IMR-90 (cell line): ENCODE measurements at regions not wholly inside any gene's neighbourhood (a gene's known extent, or its start where the extent isn't known, plus 50 kb on each side); places are given as distances from the start of the nearest gene placed in this dataset.

Source experiments
- ATAC-seq: fragments of 200-7000 bp; cut with Tn5 transposase; 2 replicates; pipeline ENCODE4 v1.9.1; 2020; ENCODE audit warnings: low read depth, mild to moderate bottlenecking, moderate library complexity
- BruUV-seq: library from RNA; stranded (reverse); fragments of 400-500 nt; replicated peaks from 2 replicates; lab custom pipeline; 2021; lab: Mats Ljungman, UMichigan
- CTCF ChIA-PET: fragments of 300-600 bp; formaldehyde crosslinking; extraction: SDS; loops from one replicate; lab custom pipeline; 2021; ENCODE audit warnings: antibody characterized with exemption; lab: Yijun Ruan, JAX
- POLR2A ChIA-PET: fragments of 300-600 bp; sonication (Branson Sonifier 250); formaldehyde crosslinking; loops from one replicate; lab custom pipeline; 2022; ENCODE audit warnings: antibody characterized with exemption; ENCODE audit not compliant: unreplicated experiment; lab: Charles Lee
- DNase-seq: peaks from one replicate; pipeline ENCODE4 v3.0.0; 2013
- H2AFZ ChIP-seq: replicated peaks from 2 replicates; pipeline ENCODE3; 2013; ENCODE audit warnings: low read length, mild to moderate bottlenecking; ENCODE audit not compliant: poor library complexity
- H2AK5ac ChIP-seq: 2 replicates; pipeline ENCODE4 v1.6.1; 2013; ENCODE audit warnings: low read depth, low read length, inconsistent platforms
- H2AK9ac ChIP-seq: replicated peaks from 2 replicates; pipeline ENCODE3; 2013; ENCODE audit warnings: mild to moderate bottlenecking, low read depth, low read length, moderate library complexity; ENCODE audit not compliant: poor library complexity
- H2BK120ac ChIP-seq: 2 replicates; pipeline ENCODE4 v1.6.1; 2013; ENCODE audit warnings: low read depth, low read length, inconsistent platforms
- H2BK15ac ChIP-seq: 3 replicates; pipeline ENCODE4 v1.6.1; 2013; ENCODE audit warnings: low read depth, low read length, inconsistent platforms
- H2BK20ac ChIP-seq: 2 replicates; pipeline ENCODE4 v1.6.1; 2013; ENCODE audit warnings: low read depth, mild to moderate bottlenecking, inconsistent platforms, low read length, moderate library complexity
- H2BK5ac ChIP-seq: 2 replicates; pipeline ENCODE4 v1.6.1; 2013; ENCODE audit warnings: mild to moderate bottlenecking, low read depth, low read length, inconsistent platforms; ENCODE audit not compliant: poor library complexity, severe bottlenecking
- H3K14ac ChIP-seq: replicated peaks from 2 replicates; pipeline ENCODE4 v1.6.1; 2013; ENCODE audit warnings: low read depth, low read length, inconsistent platforms
- H3K18ac ChIP-seq: 2 replicates; pipeline ENCODE4 v1.6.1; 2013; ENCODE audit warnings: low read depth, low read length, control low read depth
- H3K23ac ChIP-seq: 2 replicates; pipeline ENCODE4 v1.6.1; 2013; ENCODE audit warnings: low read depth, low read length, inconsistent platforms
- H3K27ac ChIP-seq: 2 replicates; pipeline ENCODE4 v1.5.1; 2013; ENCODE audit warnings: mild to moderate bottlenecking, control low read depth, low read length; ENCODE audit not compliant: insufficient read depth
- H3K27me3 ChIP-seq: 2 replicates; pipeline ENCODE4 v1.6.1; 2013; ENCODE audit warnings: low read length; ENCODE audit not compliant: control insufficient read depth, insufficient read depth
- H3K36me3 ChIP-seq: 2 replicates; pipeline ENCODE4 v1.6.1; 2013; ENCODE audit warnings: low read length, mixed read lengths; ENCODE audit not compliant: control insufficient read depth, insufficient read depth
- H3K4ac ChIP-seq: 2 replicates; pipeline ENCODE4 v1.6.1; 2013; ENCODE audit warnings: low read depth, low read length, inconsistent platforms
- H3K4me1 ChIP-seq: 2 replicates; pipeline ENCODE4 v1.6.1; 2013; ENCODE audit warnings: low read length, mixed read lengths; ENCODE audit not compliant: control insufficient read depth, insufficient read depth
- H3K4me2 ChIP-seq: 2 replicates; pipeline ENCODE4 v1.6.1; 2013; ENCODE audit warnings: low read depth, mild to moderate bottlenecking, control low read depth, low read length, moderate library complexity
- H3K4me3 ChIP-seq: 2 replicates; pipeline ENCODE4 v1.5.1; 2013; ENCODE audit warnings: low read depth, mild to moderate bottlenecking, control low read depth, low read length, moderate library complexity; ENCODE audit not compliant: insufficient read depth
- H3K56ac ChIP-seq: 2 replicates; pipeline ENCODE4 v1.6.1; 2013; ENCODE audit warnings: low read length, inconsistent platforms; ENCODE audit not compliant: insufficient read depth; ENCODE audit errors: extremely low read depth
- H3K79me1 ChIP-seq, 2 experiments: 2 replicates each; pipeline ENCODE4 v1.6.1; 2013; ENCODE audit warnings: low read length in 2 of 2, inconsistent platforms in 1 of 2, low read depth in 1 of 2
- H3K9ac ChIP-seq: 2 replicates; pipeline ENCODE4 v1.6.1; 2013; ENCODE audit warnings: low read depth, low read length, control low read depth
- H3K9me1 ChIP-seq: 2 replicates; pipeline ENCODE4 v1.6.1; 2013; ENCODE audit warnings: low read length, inconsistent platforms; ENCODE audit not compliant: insufficient read depth
- H3K9me3 ChIP-seq: 2 replicates; pipeline ENCODE4 v1.6.1; 2013; ENCODE audit warnings: low read length; ENCODE audit not compliant: control insufficient read depth, insufficient read depth
- H4K20me1 ChIP-seq: 2 replicates; pipeline ENCODE4 v1.6.1; 2013; ENCODE audit warnings: low read length, inconsistent platforms; ENCODE audit not compliant: insufficient read depth
- H4K5ac ChIP-seq: 2 replicates; pipeline ENCODE4 v1.6.1; 2013; ENCODE audit warnings: mild to moderate bottlenecking, low read depth, low read length, control low read depth
- H4K8ac ChIP-seq, 2 experiments: 2 replicates each; pipeline ENCODE4 v1.6.1; 2013; ENCODE audit warnings: low read depth in 2 of 2, low read length in 2 of 2, control low read depth in 1 of 2, inconsistent platforms in 1 of 2
- H4K91ac ChIP-seq: 2 replicates; pipeline ENCODE4 v1.6.1; 2013; ENCODE audit warnings: low read depth, low read length, inconsistent platforms; ENCODE audit not compliant: insufficient read depth
- BHLHE40 ChIP-seq: fragments of 150-350 bp; IDR thresholded peaks from 2 replicates; pipeline ENCODE4 v1.6.1; 2016; ENCODE audit warnings: mild to moderate bottlenecking, low read depth, low read length
- CEBPB ChIP-seq: IDR thresholded peaks from 2 replicates; pipeline ENCODE4 v1.6.1; 2012; ENCODE audit warnings: low read depth, low read length, improper control_type of control experiment
- CHD1 ChIP-seq: IDR thresholded peaks from 2 replicates; pipeline ENCODE4 v1.6.1; 2012; ENCODE audit warnings: low read depth, low read length, improper control_type of control experiment
- CTCF ChIP-seq: conservative IDR thresholded peaks from 2 replicates; pipeline ENCODE4 v1.5.1; 2012; ENCODE audit warnings: mild to moderate bottlenecking, low read depth, low read length, improper control_type of control experiment
- ELK1 ChIP-seq: fragments of 150-350 bp; IDR thresholded peaks from 2 replicates; pipeline ENCODE4 v1.6.1; 2016; ENCODE audit warnings: low read depth, mild to moderate bottlenecking, low read length, moderate library complexity, borderline replicate concordance
- FOS ChIP-seq: fragments of 150-350 bp; IDR thresholded peaks from 2 replicates; pipeline ENCODE4 v1.6.1; 2016; ENCODE audit warnings: low read depth, low read length
- MAFK ChIP-seq: IDR thresholded peaks from 2 replicates; pipeline ENCODE4 v1.6.1; 2012; ENCODE audit warnings: low read depth, low read length, improper control_type of control experiment
- MAZ ChIP-seq: IDR thresholded peaks from 2 replicates; pipeline ENCODE4 v1.6.1; 2012; ENCODE audit warnings: low read depth, mild to moderate bottlenecking, low read length, improper control_type of control experiment, moderate library complexity, borderline replicate concordance
- MXI1 ChIP-seq: IDR thresholded peaks from 2 replicates; pipeline ENCODE4 v1.6.1; 2012; ENCODE audit warnings: low read depth, mild to moderate bottlenecking, low read length, moderate library complexity, borderline replicate concordance
- NFE2L2 ChIP-seq: fragments of 150-350 bp; IDR thresholded peaks from 2 replicates; pipeline ENCODE4 v1.6.1; 2016; ENCODE audit warnings: low read depth, mild to moderate bottlenecking, low read length
- POLR2A ChIP-seq: IDR thresholded peaks from 2 replicates; pipeline ENCODE4 v1.6.1; 2012; ENCODE audit warnings: mild to moderate bottlenecking, low read depth, low read length
- RAD21 ChIP-seq: IDR thresholded peaks from 2 replicates; pipeline ENCODE4 v1.6.1; 2012; ENCODE audit warnings: low read length, improper control_type of control experiment
- RCOR1 ChIP-seq: IDR thresholded peaks from 2 replicates; pipeline ENCODE4 v1.6.1; 2012; ENCODE audit warnings: mild to moderate bottlenecking, low read length, improper control_type of control experiment; ENCODE audit not compliant: insufficient replicate concordance
- RFX5 ChIP-seq: IDR thresholded peaks from 2 replicates; pipeline ENCODE4 v1.8.0; 2012; ENCODE audit warnings: low read depth, mild to moderate bottlenecking, low read length, moderate library complexity
- SMC3 ChIP-seq: fragments of 150-350 bp; IDR thresholded peaks from 2 replicates; pipeline ENCODE4 v1.6.1; 2016; ENCODE audit warnings: low read depth, mild to moderate bottlenecking, antibody characterized with exemption, low read length, moderate library complexity
- USF2 ChIP-seq: fragments of 150-350 bp; IDR thresholded peaks from 2 replicates; pipeline ENCODE4 v1.6.1; 2017; ENCODE audit warnings: mild to moderate bottlenecking, antibody characterized with exemption, low read length, low read depth
- WGBS, 2 experiments: methylation state at CpG; one replicate each; pipeline versions ENCODE4 v1.1.5 to v1.1.7; 2013; ENCODE audit warnings: missing lambda C conversion rate in 2 of 2; ENCODE audit not compliant: insufficient read length in 1 of 2; ENCODE audit errors: extremely low coverage in 2 of 2; 5-methylcytosine and 5-hydroxymethylcytosine counted together
- dilution Hi-C: fragments of 300-500 bp; cut with HindIII; formaldehyde crosslinking; loops from one replicate; pipeline ENCODE4 v1.14.3; 2018; ENCODE audit warnings: low sequenced_read_pairs; ENCODE audit not compliant: unreplicated experiment
- in situ Hi-C: fragments of 300-500 bp; cut with MboI; formaldehyde crosslinking; loops from 3 replicates; pipeline ENCODE4 v1.14.3; 2019; ENCODE audit warnings: low sequenced_read_pairs, inconsistent platforms, mixed read lengths
- intact Hi-C: fragments of 100-400 bp; cut with micrococcal nuclease; formaldehyde crosslinking; loops from 2 replicates; pipeline ENCODE4 v1.10.0; 2022

GRCh38 chr13:97160421-97160820 lies 61.7 kb upstream of the MBNL2 start:
- no peak overlapping the region for H4K91ac ChIP-seq
- no peak overlapping the region for H2BK120ac ChIP-seq
- no peak overlapping the region for H2BK20ac ChIP-seq
- ATAC-seq (no peak), DNase-seq (no peak)
- no CpG with 5 or more reads among the region's 2 CpGs for WGBS, 2 experiments
- peaks cover 1% of the 10 kb centered on the region for H3K27me3 ChIP-seq
- H3K79me1 ChIP-seq: no peaks in the 10 kb centered on the region
- no peak overlapping the region for H4K8ac ChIP-seq
- in situ Hi-C loops: no loop called here
- no peak overlapping the region for H3K23ac ChIP-seq
- no peaks in the 10 kb centered on the region for H3K9me3 ChIP-seq
- H3K4me2 ChIP-seq: no peak overlapping the region
- no peak overlapping the region for H3K14ac ChIP-seq
- H2AK5ac ChIP-seq: no peak overlapping the region
- no peak overlapping the region for H2BK5ac ChIP-seq
- no peak overlapping the region for H3K4ac ChIP-seq
- no peak overlapping the region for H2AK9ac ChIP-seq
- H2AFZ ChIP-seq: no peak overlapping the region
- H3K27ac ChIP-seq: no peak overlapping the region
- H3K4me1 ChIP-seq: no peaks in the 10 kb centered on the region
- dilution Hi-C loops: no loop called here
- intact Hi-C loops: no loop called here
- no peak overlapping the region for H3K9ac ChIP-seq
- BruUV-seq: no TSS peak
- no peaks in the 10 kb centered on the region for H3K9me1 ChIP-seq
- no peaks in the 10 kb centered on the region for H4K20me1 ChIP-seq
- H3K18ac ChIP-seq: no peak overlapping the region
- no peak overlapping the region for H3K56ac ChIP-seq
- POLR2A ChIA-PET: no interaction called here
- H3K36me3 ChIP-seq: no peaks in the 10 kb centered on the region
- H2BK15ac ChIP-seq: no peak overlapping the region
- CTCF ChIA-PET: interaction anchor here (0.9 to 1.0 kb wide), 2 partner anchors 9 to 24 kb away, joined by 3 read pairs; no protein-coding TSS in a partner anchor
- H3K4me3 ChIP-seq: no peak overlapping the region
- no peak for TF ChIP-seq NFE2L2
- TF ChIP-seq CTCF: no peak
- no peak for TF ChIP-seq RAD21
- no peak for TF ChIP-seq CEBPB
- no peak for TF ChIP-seq ELK1
- no peak for TF ChIP-seq BHLHE40
- TF ChIP-seq MXI1: no peak
- TF ChIP-seq SMC3: no peak
- TF ChIP-seq MAZ: no peak
- no peak for TF ChIP-seq POLR2A
- no peak for TF ChIP-seq USF2
- no peak for TF ChIP-seq FOS
- TF ChIP-seq MAFK: no peak
- no peak for TF ChIP-seq RCOR1
- no peak for TF ChIP-seq CHD1
- no peak for TF ChIP-seq RFX5
- no peak overlapping the region for H4K5ac ChIP-seq
